ENCODE measurements at regions not wholly inside any gene's neighbourhood (a gene's known extent, or its start where the extent isn't known, plus 50 kb on each side); places are given as distances from the start of the nearest gene placed in this dataset.

DNA sequence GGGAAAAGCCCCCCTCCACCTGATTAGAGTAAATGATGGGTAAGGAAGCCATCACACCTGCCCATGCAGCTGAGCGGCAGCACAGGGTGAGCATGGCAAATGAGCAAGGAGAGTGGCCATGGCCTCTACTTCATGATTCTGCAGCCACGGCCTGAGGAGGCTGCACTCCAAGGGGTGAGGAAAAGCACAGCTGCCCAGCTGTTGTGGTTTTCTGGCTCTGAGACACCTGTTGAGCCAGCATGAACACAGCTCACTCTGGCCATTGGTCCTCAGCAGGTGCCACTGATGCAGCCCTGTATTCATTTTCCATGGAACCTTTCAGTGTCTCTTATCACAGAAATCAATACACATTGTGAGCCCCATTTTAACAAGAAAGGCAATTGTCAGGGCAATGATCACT lies 707.2 kb downstream of the AACS start:
- H3K4me2 ChIP-seq = no peak overlapping the region
- no peak for DNase-seq (ENCODE audit: low spot score)
- Mint-ChIP-seq H3K27ac (no peak overlapping the region), H3K27me3 (ENCODE audit: insufficient read depth, low read depth, poor library complexity) (peaks cover 8% of the 10 kb centered on the region), H3K9me3 (peaks cover 88% of the 10 kb centered on the region), H3K4me3 (no peak overlapping the region), H3K36me3 (ENCODE audit: low read depth) (peaks cover 18% of the 10 kb centered on the region; the same call in 2 of the 3 replicates), H3K4me1 (no peaks in the 10 kb centered on the region)
- H3K79me2 ChIP-seq (replicated peaks; ENCODE audit: insufficient read depth) = no peaks in the 10 kb centered on the region
- no peaks in the 10 kb centered on the region for H3K36me3 ChIP-seq (ENCODE audit: insufficient read depth)
- H3F3A ChIP-seq (replicated peaks; ENCODE audit: low read depth) = no peaks in the 10 kb centered on the region
- H3K27me3 ChIP-seq (ENCODE audit: insufficient read depth) = peaks cover 8% of the 10 kb centered on the region; the same call in 1 of the 2 replicates
- TF ChIP-seq JUNB (IDR thresholded peaks at IDR 0.05; ENCODE audit: unreplicated experiment) = no peak
- TF ChIP-seq, protein P1, sequence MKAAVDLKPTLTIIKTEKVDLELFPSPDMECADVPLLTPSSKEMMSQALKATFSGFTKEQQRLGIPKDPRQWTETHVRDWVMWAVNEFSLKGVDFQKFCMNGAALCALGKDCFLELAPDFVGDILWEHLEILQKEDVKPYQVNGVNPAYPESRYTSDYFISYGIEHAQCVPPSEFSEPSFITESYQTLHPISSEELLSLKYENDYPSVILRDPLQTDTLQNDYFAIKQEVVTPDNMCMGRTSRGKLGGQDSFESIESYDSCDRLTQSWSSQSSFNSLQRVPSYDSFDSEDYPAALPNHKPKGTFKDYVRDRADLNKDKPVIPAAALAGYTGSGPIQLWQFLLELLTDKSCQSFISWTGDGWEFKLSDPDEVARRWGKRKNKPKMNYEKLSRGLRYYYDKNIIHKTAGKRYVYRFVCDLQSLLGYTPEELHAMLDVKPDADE (IDR thresholded peaks at IDR 0.05) = no peak
- TF ChIP-seq ZNF331 (CRISPR knock-in tag; IDR thresholded peaks at IDR 0.05; ENCODE audit: low read depth) = no peak
- TF ChIP-seq EZH2 (IDR thresholded peaks at IDR 0.05; ENCODE audit: low read depth, unreplicated experiment) = no peak
- TF ChIP-seq, protein P2, sequence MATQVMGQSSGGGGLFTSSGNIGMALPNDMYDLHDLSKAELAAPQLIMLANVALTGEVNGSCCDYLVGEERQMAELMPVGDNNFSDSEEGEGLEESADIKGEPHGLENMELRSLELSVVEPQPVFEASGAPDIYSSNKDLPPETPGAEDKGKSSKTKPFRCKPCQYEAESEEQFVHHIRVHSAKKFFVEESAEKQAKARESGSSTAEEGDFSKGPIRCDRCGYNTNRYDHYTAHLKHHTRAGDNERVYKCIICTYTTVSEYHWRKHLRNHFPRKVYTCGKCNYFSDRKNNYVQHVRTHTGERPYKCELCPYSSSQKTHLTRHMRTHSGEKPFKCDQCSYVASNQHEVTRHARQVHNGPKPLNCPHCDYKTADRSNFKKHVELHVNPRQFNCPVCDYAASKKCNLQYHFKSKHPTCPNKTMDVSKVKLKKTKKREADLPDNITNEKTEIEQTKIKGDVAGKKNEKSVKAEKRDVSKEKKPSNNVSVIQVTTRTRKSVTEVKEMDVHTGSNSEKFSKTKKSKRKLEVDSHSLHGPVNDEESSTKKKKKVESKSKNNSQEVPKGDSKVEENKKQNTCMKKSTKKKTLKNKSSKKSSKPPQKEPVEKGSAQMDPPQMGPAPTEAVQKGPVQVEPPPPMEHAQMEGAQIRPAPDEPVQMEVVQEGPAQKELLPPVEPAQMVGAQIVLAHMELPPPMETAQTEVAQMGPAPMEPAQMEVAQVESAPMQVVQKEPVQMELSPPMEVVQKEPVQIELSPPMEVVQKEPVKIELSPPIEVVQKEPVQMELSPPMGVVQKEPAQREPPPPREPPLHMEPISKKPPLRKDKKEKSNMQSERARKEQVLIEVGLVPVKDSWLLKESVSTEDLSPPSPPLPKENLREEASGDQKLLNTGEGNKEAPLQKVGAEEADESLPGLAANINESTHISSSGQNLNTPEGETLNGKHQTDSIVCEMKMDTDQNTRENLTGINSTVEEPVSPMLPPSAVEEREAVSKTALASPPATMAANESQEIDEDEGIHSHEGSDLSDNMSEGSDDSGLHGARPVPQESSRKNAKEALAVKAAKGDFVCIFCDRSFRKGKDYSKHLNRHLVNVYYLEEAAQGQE (IDR thresholded peaks at IDR 0.05; ENCODE audit: unreplicated experiment) = no peak
- no peak for TF ChIP-seq STAT1 (IDR thresholded peaks at IDR 0.05; ENCODE audit: unreplicated experiment)
- TF ChIP-seq, protein P3, sequence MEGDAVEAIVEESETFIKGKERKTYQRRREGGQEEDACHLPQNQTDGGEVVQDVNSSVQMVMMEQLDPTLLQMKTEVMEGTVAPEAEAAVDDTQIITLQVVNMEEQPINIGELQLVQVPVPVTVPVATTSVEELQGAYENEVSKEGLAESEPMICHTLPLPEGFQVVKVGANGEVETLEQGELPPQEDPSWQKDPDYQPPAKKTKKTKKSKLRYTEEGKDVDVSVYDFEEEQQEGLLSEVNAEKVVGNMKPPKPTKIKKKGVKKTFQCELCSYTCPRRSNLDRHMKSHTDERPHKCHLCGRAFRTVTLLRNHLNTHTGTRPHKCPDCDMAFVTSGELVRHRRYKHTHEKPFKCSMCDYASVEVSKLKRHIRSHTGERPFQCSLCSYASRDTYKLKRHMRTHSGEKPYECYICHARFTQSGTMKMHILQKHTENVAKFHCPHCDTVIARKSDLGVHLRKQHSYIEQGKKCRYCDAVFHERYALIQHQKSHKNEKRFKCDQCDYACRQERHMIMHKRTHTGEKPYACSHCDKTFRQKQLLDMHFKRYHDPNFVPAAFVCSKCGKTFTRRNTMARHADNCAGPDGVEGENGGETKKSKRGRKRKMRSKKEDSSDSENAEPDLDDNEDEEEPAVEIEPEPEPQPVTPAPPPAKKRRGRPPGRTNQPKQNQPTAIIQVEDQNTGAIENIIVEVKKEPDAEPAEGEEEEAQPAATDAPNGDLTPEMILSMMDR (conservative IDR thresholded peaks at IDR 0.05; ENCODE audit: low read depth in 2 of 2) = no peak
- TF ChIP-seq POLR2AphosphoS5 (IDR thresholded peaks at IDR 0.05; ENCODE audit: low read depth) = no peak
- TF ChIP-seq EZH2phosphoT487 (IDR thresholded peaks at IDR 0.05; ENCODE audit: unreplicated experiment) = no peak
- TF ChIP-seq NANOG (IDR thresholded peaks at IDR 0.05; ENCODE audit: borderline replicate concordance) = no peak
- no peak for TF ChIP-seq CREB1 (CRISPR knock-in tag; IDR thresholded peaks at IDR 0.05; ENCODE audit: low read depth)
- no peak overlapping the region for H2AFZ ChIP-seq
- no peaks in the 10 kb centered on the region for H3K9me2 ChIP-seq (ENCODE audit: insufficient read depth)
- no peaks in the 10 kb centered on the region for H3K4me1 ChIP-seq (ENCODE audit: insufficient read depth)
- ATAC-seq = no peak
- no peaks in the 10 kb centered on the region for H4K20me1 ChIP-seq (replicated peaks; ENCODE audit: insufficient read depth)
- H3K27ac ChIP-seq (ENCODE audit: low read depth) = no peak overlapping the region
- H3K4me3 ChIP-seq = no peak overlapping the region
